ENCODE measurements at regions not wholly inside any gene's neighbourhood (a gene's known extent, or its start where the extent isn't known, plus 50 kb on each side); places are given as distances from the start of the nearest gene placed in this dataset.
A peak's percentile ranks its signal among the peaks of the same experiment; 100 is the strongest.

DNA sequence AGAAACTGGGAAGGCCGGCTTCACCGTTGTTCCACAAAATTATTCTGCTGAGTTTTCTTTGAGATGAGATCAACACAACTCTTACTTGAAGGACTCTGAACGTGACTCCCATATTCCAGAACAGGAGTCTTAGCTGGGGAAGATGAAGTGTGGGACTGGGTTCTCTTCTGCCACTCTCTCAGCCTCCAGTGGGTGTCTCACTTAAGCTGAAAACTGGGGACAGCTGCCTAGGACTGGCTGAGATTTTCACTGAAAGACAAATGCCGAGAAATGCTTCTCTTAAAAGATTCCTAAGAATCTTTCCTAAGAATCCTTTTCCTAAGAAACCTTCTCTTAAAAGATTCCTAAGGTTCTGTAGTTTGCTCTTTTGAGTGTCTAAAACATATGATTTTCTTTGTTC lies 156.6 kb upstream of the LHCGR start:
- DNase-seq (ENCODE audit: low read depth in 1 of 2, low spot score in 1 of 2) = peak; percentile 12 to 35
- no peak for TF ChIP-seq JUND (IDR thresholded peaks at IDR 0.05; ENCODE audit: low read depth)
- in situ Hi-C loops (cut with HindIII; ENCODE audit: low pct_unique_long_range_greater_than_20kb, low sequenced_read_pairs) = no loop called here

DNA sequence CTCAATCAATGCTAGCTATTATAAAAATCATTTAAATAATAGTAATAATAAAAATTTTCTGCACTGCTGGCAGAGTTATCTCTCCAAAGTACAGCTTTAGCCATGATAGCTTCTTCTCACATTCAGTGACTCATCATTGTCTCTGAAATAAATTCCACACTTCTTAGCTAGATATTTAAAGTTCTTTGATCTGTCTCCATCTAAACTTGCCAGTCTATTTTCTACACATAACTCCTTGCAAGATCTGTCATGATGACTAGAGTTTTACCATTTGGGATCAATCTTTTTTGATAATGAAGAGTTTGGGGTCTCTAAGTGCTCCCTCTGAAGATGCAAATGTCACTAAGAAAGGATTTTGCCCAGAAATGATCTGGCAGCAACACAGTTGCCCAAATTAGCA lies 155.4 kb upstream of the LHCGR start:
- no peak for DNase-seq (ENCODE audit: low read depth in 1 of 2, low spot score in 1 of 2)
- TF ChIP-seq JUND (IDR thresholded peaks at IDR 0.05; ENCODE audit: low read depth) = no peak
- in situ Hi-C loops (cut with HindIII; ENCODE audit: low pct_unique_long_range_greater_than_20kb, low sequenced_read_pairs) = no loop called here

DNA sequence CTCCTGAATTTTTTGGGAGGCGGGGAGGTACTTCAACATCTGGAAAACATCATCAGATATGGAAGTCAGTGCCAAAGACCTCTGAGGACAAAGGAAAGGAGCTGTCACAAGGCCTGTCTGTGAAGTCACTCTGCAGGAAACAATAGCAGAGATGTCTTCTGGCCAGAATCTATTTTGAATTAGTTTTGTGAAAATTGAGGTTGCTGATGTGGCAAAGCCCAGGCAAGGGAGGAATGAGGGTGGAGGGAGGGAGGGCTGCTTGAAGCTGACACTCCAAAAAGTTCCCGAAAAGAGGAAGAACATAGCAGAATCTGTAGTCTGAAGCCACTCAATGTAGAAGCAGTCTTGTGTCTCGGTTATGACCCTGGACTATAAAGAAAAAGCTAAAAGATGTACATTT lies 151.1 kb upstream of the LHCGR start:
- DNase-seq (ENCODE audit: low read depth in 1 of 2, low spot score in 1 of 2) = no peak
- in situ Hi-C loops (cut with HindIII; ENCODE audit: low pct_unique_long_range_greater_than_20kb, low sequenced_read_pairs) = no loop called here
- TF ChIP-seq JUND (IDR thresholded peaks at IDR 0.05; ENCODE audit: low read depth) = no peak

DNA sequence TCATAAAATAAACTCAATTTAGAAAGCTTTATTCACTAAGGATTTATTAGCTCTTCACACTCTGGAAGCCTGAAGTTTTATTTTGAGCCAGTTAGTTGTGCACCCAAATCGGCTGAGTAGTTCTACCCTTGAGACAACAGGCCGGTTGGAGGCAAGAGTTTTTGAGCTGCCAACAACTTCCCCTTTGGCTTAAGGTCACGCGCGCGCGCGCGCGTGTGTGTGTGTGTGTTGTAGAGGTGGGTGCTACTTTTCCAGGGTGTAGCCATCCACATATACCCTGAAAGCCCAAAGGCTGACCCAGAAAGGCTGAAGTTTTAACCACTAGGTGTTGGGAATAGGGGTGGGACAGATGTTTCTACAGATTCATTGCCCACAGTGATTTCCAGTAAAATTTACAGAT lies 150.2 kb upstream of the LHCGR start:
- no peak for TF ChIP-seq JUND (IDR thresholded peaks at IDR 0.05; ENCODE audit: low read depth)
- no peak for DNase-seq (ENCODE audit: low read depth in 1 of 2, low spot score in 1 of 2)
- in situ Hi-C loops (cut with HindIII; ENCODE audit: low pct_unique_long_range_greater_than_20kb, low sequenced_read_pairs) = no loop called here

DNA sequence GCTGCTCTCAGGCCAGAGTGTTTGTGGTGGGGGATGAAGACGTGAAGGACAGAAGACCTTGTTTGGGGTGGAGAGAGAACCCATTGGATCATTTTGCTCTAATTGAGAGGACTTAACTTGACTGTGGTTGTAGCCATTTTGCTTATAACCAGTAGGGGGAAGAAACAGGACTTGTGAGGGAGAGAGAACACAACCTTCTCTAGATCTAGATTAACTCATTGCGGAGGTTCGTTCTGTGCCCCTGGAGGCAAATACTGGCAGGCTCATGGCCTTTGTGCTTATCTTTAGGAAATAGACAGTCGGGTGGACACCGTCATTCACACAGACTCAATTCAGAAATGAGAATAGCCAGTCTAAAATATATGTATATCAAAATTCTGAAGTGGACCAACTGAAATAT lies 147.0 kb upstream of the LHCGR start:
- no peak for DNase-seq (ENCODE audit: low read depth in 1 of 2, low spot score in 1 of 2)
- in situ Hi-C loops (cut with HindIII; ENCODE audit: low pct_unique_long_range_greater_than_20kb, low sequenced_read_pairs) = no loop called here
- TF ChIP-seq JUND (IDR thresholded peaks at IDR 0.05; ENCODE audit: low read depth) = no peak

DNA sequence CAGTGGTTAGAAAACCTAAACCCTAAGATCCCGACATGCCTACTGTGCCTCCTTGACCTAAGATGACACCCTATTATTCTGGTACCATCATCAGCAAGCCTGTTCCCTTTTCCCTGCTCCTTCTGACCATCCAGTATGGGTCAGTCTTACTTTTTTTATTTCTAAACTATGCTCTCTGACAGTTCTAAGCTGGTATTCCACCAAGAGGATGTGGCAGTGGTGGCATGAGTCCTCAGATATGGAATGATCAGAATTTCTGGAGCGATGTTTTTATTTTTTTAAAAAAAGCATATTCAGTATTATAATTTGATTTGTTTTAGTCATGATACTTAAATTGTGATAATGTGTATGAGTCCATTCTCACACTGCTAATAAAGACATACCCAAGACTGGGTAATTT lies 145.9 kb upstream of the LHCGR start:
- in situ Hi-C loops (cut with HindIII; ENCODE audit: low pct_unique_long_range_greater_than_20kb, low sequenced_read_pairs) = no loop called here
- no peak for TF ChIP-seq JUND (IDR thresholded peaks at IDR 0.05; ENCODE audit: low read depth)
- DNase-seq (ENCODE audit: low read depth in 1 of 2, low spot score in 1 of 2) = no peak

DNA sequence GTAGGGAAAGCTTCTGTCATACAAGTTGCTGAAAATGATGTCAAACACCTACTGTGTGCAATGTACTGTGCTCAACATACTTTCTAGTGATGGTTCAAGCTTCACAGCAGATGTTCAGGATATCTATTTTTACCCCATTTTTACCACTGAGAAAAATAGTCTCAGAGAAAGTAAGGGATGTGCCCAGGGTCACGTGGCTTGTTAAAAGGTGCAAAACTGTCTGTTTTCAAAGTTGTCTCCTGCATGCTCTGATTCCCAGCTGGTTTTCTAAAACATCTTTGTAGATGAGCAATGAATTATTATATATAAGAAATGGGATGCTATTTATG lies 145.5 kb upstream of the LHCGR start:
- in situ Hi-C loops (cut with HindIII; ENCODE audit: low pct_unique_long_range_greater_than_20kb, low sequenced_read_pairs) = no loop called here
- TF ChIP-seq JUND (IDR thresholded peaks at IDR 0.05; ENCODE audit: low read depth) = no peak
- no peak for DNase-seq (ENCODE audit: low read depth in 1 of 2, low spot score in 1 of 2)

DNA sequence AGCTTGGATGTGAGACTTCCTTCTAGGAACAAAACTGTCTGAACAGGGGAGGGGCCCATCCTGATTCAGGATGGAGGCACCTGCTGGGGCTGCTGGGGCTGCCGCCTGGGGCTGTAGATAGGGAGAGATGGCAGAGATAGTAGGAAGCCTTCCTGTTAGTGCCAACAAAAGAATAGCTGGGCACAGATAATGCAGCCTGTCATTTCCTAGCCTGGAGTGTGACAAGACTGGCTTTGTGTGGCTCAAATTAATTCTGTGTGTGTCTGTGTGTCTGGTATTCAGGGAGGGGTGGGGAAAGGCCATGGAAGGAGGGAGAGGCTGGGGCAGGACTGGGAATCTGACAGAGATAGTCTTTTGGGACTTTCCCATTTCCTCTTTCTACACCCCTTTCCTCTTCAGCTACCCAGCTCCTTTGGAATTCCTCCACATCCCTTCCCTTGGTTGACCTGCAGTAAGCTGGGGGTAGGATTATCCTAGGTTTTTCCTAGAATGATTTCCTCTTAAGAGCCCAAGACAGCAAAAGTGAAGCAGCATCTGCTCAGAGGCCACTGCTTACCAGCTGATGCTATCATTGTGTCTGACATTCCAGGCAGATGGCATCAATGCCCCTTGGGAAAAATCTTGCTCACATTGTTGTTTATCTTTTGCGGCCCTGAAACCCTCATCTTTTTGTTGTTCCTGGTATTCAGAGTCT lies 144.9 kb upstream of the LHCGR start:
- no peak for TF ChIP-seq JUND (IDR thresholded peaks at IDR 0.05; ENCODE audit: low read depth)
- in situ Hi-C loops (cut with HindIII; ENCODE audit: low pct_unique_long_range_greater_than_20kb, low sequenced_read_pairs) = no loop called here
- no peak for DNase-seq (ENCODE audit: low read depth in 1 of 2, low spot score in 1 of 2)

DNA sequence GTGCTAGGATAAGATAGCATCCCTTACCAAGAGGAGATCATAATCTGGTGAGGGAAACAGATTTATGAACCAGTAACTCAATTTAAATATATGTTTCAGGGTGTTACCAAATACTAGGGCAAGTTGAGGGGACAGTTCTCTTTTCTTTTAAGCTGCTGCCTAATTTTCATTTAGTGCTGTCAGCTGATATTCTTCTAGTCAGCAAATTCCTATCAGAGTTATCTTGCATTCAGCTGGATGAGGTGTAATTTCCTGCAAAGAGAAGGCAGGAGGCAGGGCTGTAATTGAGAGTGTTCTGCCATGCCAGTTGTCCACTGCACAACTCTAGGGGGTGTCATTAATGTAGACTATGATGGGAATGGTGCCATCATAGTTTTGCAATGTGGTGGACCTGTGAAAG lies 141.3 kb upstream of the LHCGR start:
- no peak for TF ChIP-seq JUND (IDR thresholded peaks at IDR 0.05; ENCODE audit: low read depth)
- in situ Hi-C loops (cut with HindIII; ENCODE audit: low pct_unique_long_range_greater_than_20kb, low sequenced_read_pairs) = no loop called here
- DNase-seq (ENCODE audit: low read depth in 1 of 2, low spot score in 1 of 2) = no peak

DNA sequence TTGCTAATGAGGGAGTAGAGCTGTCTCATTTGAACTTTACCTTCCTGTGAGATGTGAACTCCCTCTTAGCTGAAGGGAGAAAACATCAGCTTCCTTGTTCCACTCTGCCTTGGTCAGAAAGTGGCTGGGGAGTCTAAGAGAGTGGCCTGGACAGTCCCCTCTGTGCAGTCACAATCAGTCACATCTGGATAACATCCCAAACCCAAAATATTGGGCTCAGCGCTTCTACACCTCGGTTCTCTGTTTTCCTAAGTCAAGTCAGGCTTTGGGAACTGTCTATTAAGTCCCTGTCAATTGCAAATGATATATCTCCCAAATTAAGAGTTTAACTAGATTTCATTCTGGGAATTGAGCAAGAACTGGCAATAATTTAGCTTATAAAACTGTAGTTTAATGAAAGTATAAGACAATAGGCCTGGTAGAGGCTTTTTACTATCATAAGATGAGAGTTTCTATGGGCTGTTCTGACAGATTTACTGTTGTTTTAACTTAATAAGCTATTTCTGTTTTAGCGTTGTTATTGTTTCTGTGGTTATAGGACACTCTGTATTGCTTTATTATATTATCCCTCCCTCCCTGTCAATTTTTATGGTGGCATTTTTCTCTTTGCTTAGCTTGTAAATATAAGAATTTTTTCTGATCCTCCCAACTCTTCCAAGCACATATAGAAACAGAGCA lies 135.1 kb upstream of the LHCGR start:
- no peak for DNase-seq (ENCODE audit: low read depth in 1 of 2, low spot score in 1 of 2)
- no peak for TF ChIP-seq JUND (IDR thresholded peaks at IDR 0.05; ENCODE audit: low read depth)
- in situ Hi-C loops (cut with HindIII; ENCODE audit: low pct_unique_long_range_greater_than_20kb, low sequenced_read_pairs) = no loop called here

DNA sequence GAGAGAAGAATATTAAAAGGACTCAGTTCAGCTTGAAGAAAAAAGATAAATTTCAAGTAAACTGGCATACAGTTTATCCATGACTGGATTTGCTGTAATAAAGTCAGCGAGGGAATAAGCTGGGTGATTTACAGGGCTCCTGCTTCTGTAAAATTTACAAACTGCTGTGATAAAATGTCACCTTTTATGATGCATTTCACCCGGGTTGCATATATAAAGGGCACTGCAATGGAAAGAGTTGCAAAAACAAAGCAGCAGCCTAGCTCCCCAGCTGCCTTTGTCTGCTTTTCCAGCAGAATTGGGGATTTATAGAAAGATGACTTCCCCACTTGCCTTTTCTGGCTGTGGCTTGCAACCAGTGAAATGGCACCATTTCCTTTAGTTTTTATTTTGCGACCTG lies 132.5 kb upstream of the LHCGR start:
- DNase-seq (ENCODE audit: low read depth in 1 of 2, low spot score in 1 of 2) = no peak
- in situ Hi-C loops (cut with HindIII; ENCODE audit: low pct_unique_long_range_greater_than_20kb, low sequenced_read_pairs) = no loop called here
- TF ChIP-seq JUND (IDR thresholded peaks at IDR 0.05; ENCODE audit: low read depth) = no peak

DNA sequence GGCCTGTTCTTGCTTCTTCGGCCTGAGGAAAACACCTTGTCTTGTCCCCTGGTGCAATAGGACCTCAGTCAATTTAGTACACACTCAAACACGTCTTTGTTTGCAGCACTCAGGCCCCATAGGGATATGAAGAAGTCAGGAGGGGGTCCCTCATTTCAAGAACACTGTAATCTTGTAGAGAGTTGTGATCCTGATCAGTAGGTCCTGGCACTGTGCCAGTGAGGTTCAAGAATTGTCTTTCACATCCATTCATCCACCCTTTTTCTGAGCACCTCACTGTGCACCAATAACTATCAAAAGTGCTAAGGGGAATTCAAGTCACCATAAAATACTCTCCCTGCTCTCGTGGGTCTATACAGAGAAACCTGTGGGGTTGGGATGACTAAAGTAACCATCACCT lies 131.4 kb upstream of the LHCGR start:
- DNase-seq (ENCODE audit: low read depth in 1 of 2, low spot score in 1 of 2) = no peak
- TF ChIP-seq JUND (IDR thresholded peaks at IDR 0.05; ENCODE audit: low read depth) = no peak
- in situ Hi-C loops (cut with HindIII; ENCODE audit: low pct_unique_long_range_greater_than_20kb, low sequenced_read_pairs) = no loop called here

DNA sequence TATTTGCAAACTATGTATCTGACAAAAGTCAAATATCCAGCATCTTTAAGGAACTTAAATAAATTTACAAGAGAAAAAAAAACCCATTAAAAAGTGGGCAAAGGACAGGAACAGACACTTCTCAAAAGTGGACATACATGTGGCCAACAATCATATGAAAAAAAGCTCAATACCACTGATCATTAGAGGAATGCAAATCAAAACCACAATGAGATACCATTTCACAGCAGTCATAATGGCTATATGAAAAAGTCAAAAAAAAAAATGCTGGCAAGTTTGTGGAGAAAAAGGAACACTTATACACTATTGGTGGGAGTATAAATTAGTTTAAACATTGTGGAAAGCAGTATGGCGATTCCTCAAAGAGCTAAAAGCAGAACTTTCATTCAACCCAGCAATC lies 130.3 kb upstream of the LHCGR start:
- no peak for TF ChIP-seq JUND (IDR thresholded peaks at IDR 0.05; ENCODE audit: low read depth)
- DNase-seq (ENCODE audit: low read depth in 1 of 2, low spot score in 1 of 2) = no peak
- in situ Hi-C loops (cut with HindIII; ENCODE audit: low pct_unique_long_range_greater_than_20kb, low sequenced_read_pairs) = no loop called here

DNA sequence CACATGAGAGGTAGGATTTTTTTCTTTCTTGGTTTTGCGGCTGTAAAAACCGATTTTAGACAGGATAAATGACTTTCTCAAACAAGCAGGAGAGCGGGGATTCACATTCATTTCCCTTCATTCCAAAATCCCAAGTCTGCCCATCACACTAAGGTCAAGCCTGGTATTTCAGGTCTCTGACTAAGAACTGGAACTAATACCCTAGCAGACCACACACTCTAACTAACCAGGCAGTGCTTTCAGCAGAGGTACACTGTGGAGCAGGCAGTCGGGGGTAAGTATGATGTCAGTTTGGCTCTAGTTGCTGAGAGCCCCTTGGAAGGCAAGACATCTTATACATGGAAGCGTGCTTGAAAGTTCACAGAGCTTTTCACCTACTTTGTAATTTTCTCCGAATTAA lies 128.1 kb upstream of the LHCGR start:
- TF ChIP-seq JUND (IDR thresholded peaks at IDR 0.05; ENCODE audit: low read depth) = no peak
- in situ Hi-C loops (cut with HindIII; ENCODE audit: low pct_unique_long_range_greater_than_20kb, low sequenced_read_pairs) = no loop called here
- DNase-seq (ENCODE audit: low read depth in 1 of 2, low spot score in 1 of 2) = no peak

Data from T47D (cell line).